ENCODE measurements at regions not wholly inside any gene's neighbourhood (a gene's known extent, or its start where the extent isn't known, plus 50 kb on each side); places are given as distances from the start of the nearest gene placed in this dataset.
"Not testable (repeated sequence)": the region's sequence is repeated elsewhere in the genome, so short reads cannot be mapped to it uniquely, and the experiment has no call there.

DNA sequence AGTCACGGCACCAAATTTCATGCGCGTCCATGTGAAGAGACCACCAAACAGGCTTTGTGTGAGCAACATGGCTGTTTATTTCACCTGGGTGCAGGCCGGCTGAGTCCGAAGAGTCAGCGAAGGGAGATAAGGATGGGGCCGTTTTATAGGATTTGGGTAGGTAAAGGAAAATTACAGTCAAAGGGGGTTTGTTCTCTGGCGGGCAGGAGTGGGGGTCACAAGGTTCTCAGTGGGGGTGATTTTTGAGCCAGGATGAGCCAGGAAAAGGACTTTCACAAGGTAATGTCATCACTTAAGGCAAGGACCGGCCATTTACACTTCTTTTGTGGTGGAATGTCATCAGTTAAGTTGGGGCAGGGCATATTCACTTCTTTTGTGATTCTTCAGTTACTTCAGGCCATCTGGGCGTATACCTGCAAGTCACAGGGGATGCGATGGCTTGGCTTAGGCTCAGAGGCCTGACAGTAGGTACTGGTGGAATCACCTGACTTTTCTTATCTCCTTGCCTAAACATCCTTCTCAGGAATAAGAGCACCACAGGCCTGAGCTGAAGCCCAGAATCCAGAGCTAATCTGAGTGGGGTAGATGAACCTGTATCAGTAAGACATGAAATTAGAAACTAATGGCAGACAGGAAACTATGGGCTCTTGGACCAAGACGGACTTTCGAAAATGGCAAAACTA lies 334.7 kb upstream of the POT1 start:
- TF ChIP-seq CTCF (conservative IDR thresholded peaks at IDR 0.05; ENCODE audit: low read depth in 2 of 2); EZH2 (IDR thresholded peaks at IDR 0.05; ENCODE audit: low read depth, unreplicated experiment); POLR2AphosphoS5 (IDR thresholded peaks at IDR 0.05; ENCODE audit: low read depth); JUNB (IDR thresholded peaks at IDR 0.05; ENCODE audit: unreplicated experiment); EZH2phosphoT487 (IDR thresholded peaks at IDR 0.05; ENCODE audit: unreplicated experiment); ZNF331 (CRISPR knock-in tag; IDR thresholded peaks at IDR 0.05; ENCODE audit: low read depth); CREB1 (CRISPR knock-in tag; IDR thresholded peaks at IDR 0.05; ENCODE audit: low read depth); ZNF114 (CRISPR knock-in tag; IDR thresholded peaks at IDR 0.05); STAT1 (IDR thresholded peaks at IDR 0.05; ENCODE audit: unreplicated experiment); ZNF462 (CRISPR knock-in tag; IDR thresholded peaks at IDR 0.05): not testable (repeated sequence)
- TF ChIP-seq, protein P1, sequence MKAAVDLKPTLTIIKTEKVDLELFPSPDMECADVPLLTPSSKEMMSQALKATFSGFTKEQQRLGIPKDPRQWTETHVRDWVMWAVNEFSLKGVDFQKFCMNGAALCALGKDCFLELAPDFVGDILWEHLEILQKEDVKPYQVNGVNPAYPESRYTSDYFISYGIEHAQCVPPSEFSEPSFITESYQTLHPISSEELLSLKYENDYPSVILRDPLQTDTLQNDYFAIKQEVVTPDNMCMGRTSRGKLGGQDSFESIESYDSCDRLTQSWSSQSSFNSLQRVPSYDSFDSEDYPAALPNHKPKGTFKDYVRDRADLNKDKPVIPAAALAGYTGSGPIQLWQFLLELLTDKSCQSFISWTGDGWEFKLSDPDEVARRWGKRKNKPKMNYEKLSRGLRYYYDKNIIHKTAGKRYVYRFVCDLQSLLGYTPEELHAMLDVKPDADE (IDR thresholded peaks at IDR 0.05): not testable (repeated sequence)
- TF ChIP-seq, protein P2, sequence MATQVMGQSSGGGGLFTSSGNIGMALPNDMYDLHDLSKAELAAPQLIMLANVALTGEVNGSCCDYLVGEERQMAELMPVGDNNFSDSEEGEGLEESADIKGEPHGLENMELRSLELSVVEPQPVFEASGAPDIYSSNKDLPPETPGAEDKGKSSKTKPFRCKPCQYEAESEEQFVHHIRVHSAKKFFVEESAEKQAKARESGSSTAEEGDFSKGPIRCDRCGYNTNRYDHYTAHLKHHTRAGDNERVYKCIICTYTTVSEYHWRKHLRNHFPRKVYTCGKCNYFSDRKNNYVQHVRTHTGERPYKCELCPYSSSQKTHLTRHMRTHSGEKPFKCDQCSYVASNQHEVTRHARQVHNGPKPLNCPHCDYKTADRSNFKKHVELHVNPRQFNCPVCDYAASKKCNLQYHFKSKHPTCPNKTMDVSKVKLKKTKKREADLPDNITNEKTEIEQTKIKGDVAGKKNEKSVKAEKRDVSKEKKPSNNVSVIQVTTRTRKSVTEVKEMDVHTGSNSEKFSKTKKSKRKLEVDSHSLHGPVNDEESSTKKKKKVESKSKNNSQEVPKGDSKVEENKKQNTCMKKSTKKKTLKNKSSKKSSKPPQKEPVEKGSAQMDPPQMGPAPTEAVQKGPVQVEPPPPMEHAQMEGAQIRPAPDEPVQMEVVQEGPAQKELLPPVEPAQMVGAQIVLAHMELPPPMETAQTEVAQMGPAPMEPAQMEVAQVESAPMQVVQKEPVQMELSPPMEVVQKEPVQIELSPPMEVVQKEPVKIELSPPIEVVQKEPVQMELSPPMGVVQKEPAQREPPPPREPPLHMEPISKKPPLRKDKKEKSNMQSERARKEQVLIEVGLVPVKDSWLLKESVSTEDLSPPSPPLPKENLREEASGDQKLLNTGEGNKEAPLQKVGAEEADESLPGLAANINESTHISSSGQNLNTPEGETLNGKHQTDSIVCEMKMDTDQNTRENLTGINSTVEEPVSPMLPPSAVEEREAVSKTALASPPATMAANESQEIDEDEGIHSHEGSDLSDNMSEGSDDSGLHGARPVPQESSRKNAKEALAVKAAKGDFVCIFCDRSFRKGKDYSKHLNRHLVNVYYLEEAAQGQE (IDR thresholded peaks at IDR 0.05; ENCODE audit: unreplicated experiment): not testable (repeated sequence)
- peak; percentile 42; the same call in 1 of the 2 replicates for TF ChIP-seq NANOG (IDR thresholded peaks at IDR 0.05; ENCODE audit: borderline replicate concordance)

All from GM23338 (cell line).